ENCODE measurements at regions not wholly inside any gene's neighbourhood (a gene's known extent, or its start where the extent isn't known, plus 50 kb on each side); places are given as distances from the start of the nearest gene placed in this dataset.
"Not testable (repeated sequence)": the region's sequence is repeated elsewhere in the genome, so short reads cannot be mapped to it uniquely, and the experiment has no call there.

DNA sequence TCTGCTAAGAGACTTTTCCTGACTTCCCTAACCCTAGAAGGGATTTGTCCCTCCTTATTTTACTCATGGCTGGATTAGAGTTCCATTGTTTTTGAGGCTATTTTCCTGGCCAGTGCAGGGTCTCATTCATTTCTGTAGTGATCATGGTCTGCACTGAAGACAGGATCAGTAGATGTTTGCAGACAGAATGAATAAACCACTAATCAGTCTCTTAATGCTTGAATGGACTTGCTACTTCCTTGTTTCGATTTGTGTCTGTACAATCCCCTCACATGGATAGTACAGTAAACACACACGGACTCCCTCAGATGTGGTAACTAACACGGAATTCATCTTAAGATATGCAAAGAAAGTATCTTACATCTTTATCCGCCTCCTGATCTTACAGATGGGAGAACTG is 102.6 kb upstream of the PRB2 start (continued):
- TF ChIP-seq EGR1 (IDR thresholded peaks at IDR 0.05; ENCODE audit: low read depth in 2 of 2) (no peak), YY1 (IDR thresholded peaks at IDR 0.05) (no peak), FOXA1 (IDR thresholded peaks at IDR 0.05) (no peak), HNF4G (IDR thresholded peaks at IDR 0.05) (no peak), JUND (IDR thresholded peaks at IDR 0.05) (no peak), NR2F2 (IDR thresholded peaks at IDR 0.05) (no peak)
- TF ChIP-seq, protein P1, sequence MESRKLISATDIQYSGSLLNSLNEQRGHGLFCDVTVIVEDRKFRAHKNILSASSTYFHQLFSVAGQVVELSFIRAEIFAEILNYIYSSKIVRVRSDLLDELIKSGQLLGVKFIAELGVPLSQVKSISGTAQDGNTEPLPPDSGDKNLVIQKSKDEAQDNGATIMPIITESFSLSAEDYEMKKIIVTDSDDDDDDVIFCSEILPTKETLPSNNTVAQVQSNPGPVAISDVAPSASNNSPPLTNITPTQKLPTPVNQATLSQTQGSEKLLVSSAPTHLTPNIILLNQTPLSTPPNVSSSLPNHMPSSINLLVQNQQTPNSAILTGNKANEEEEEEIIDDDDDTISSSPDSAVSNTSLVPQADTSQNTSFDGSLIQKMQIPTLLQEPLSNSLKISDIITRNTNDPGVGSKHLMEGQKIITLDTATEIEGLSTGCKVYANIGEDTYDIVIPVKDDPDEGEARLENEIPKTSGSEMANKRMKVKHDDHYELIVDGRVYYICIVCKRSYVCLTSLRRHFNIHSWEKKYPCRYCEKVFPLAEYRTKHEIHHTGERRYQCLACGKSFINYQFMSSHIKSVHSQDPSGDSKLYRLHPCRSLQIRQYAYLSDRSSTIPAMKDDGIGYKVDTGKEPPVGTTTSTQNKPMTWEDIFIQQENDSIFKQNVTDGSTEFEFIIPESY (IDR thresholded peaks at IDR 0.05), result no peak

DNA sequence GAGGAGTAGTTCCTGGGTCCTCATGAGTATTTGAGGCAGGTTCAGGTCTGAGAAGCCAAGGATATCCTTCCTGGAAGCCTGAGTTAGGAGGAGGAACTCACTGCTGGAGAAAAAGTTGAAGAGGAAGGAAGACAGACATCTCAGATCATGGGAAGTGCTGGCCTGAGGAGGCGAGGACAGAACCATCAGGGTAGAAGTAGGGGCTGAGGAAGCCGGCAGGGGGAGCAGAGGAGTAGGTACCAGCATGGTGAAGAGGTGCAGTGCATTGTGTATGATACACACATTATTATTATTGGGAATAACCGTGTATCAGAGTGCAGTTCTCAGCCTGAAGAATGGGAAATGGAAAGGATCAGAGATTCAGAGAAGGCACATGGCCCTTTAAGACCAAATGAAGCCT is 103.2 kb upstream of the PRB2 start:
- 55% methylated on average over 3 of the region's 3 CpGs for WGBS
- H3K4me3 ChIP-seq (ENCODE audit: low read depth in 1 of 3, low read length in 3 of 3); H3K4me1 ChIP-seq (ENCODE audit: control insufficient read depth in 4 of 4, insufficient read depth in 4 of 4, low read length in 3 of 4); H3K9me3 ChIP-seq (ENCODE audit: control insufficient read depth in 4 of 4, low read length in 3 of 4); H3K27ac ChIP-seq (ENCODE audit: low read depth in 1 of 2, low read length in 2 of 2); H3K9ac ChIP-seq (ENCODE audit: low read depth in 1 of 2, low read length in 2 of 2); H3K27me3 ChIP-seq (ENCODE audit: control insufficient read depth in 4 of 4, insufficient read depth in 4 of 4, low read length in 3 of 4); H3K36me3 ChIP-seq (ENCODE audit: control insufficient read depth in 4 of 4, insufficient read depth in 3 of 4, low read depth in 1 of 4, low read length in 3 of 4); DNase-seq (ENCODE audit: low spot score): not testable (repeated sequence)

GRCh38 chr12:11499806-11500187 is 104.4 kb upstream of the PRB2 start:
- Histone ChIP-seq H3K4me1 (ENCODE audit: control insufficient read depth in 4 of 4, insufficient read depth in 4 of 4, low read length in 3 of 4) (peaks cover 0 to 7% (median 0%) of the 10 kb centered on the region in 4 donors), H3K9ac (ENCODE audit: low read depth in 1 of 2, low read length in 2 of 2) (no peak overlapping the region), H3K4me3 (ENCODE audit: low read depth in 1 of 3, low read length in 3 of 3) (no peak overlapping the region), H3K9me3 (ENCODE audit: control insufficient read depth in 4 of 4, low read length in 3 of 4) (no peaks in the 10 kb centered on the region), H3K27ac (ENCODE audit: low read depth in 1 of 2, low read length in 2 of 2) (no peak overlapping the region), H3K36me3 (ENCODE audit: control insufficient read depth in 4 of 4, insufficient read depth in 3 of 4, low read depth in 1 of 4, low read length in 3 of 4) (no peaks in the 10 kb centered on the region), H3K27me3 (ENCODE audit: control insufficient read depth in 4 of 4, insufficient read depth in 4 of 4, low read length in 3 of 4) (no peaks in the 10 kb centered on the region)
- 71% methylated on average over 11 of the region's 11 CpGs for WGBS
- no peak for DNase-seq (ENCODE audit: low spot score)
- TF ChIP-seq, protein P2, sequence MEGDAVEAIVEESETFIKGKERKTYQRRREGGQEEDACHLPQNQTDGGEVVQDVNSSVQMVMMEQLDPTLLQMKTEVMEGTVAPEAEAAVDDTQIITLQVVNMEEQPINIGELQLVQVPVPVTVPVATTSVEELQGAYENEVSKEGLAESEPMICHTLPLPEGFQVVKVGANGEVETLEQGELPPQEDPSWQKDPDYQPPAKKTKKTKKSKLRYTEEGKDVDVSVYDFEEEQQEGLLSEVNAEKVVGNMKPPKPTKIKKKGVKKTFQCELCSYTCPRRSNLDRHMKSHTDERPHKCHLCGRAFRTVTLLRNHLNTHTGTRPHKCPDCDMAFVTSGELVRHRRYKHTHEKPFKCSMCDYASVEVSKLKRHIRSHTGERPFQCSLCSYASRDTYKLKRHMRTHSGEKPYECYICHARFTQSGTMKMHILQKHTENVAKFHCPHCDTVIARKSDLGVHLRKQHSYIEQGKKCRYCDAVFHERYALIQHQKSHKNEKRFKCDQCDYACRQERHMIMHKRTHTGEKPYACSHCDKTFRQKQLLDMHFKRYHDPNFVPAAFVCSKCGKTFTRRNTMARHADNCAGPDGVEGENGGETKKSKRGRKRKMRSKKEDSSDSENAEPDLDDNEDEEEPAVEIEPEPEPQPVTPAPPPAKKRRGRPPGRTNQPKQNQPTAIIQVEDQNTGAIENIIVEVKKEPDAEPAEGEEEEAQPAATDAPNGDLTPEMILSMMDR (IDR thresholded peaks at IDR 0.05; ENCODE audit: low read depth, low read length, missing input control), result no peak
- TF ChIP-seq REST (IDR thresholded peaks at IDR 0.05) (no peak), FOXA1 (IDR thresholded peaks at IDR 0.05) (no peak), SP1 (IDR thresholded peaks at IDR 0.05) (no peak), HNF4A (conservative IDR thresholded peaks at IDR 0.05) (no peak), RAD21 (IDR thresholded peaks at IDR 0.05) (no peak), TAF1 (conservative IDR thresholded peaks at IDR 0.05) (no peak), ATF3 (IDR thresholded peaks at IDR 0.05) (no peak), FOXA2 (IDR thresholded peaks at IDR 0.05) (no peak), JUND (IDR thresholded peaks at IDR 0.05) (no peak), HNF4G (IDR thresholded peaks at IDR 0.05) (no peak), NR2F2 (IDR thresholded peaks at IDR 0.05) (no peak), EGR1 (IDR thresholded peaks at IDR 0.05; ENCODE audit: low read depth in 2 of 2) (no peak), YY1 (IDR thresholded peaks at IDR 0.05) (no peak), GABPA (IDR thresholded peaks at IDR 0.05 in 1 of 2, conservative IDR thresholded peaks at IDR 0.05 in 1 of 2) (no peak)
- TF ChIP-seq, protein P3, sequence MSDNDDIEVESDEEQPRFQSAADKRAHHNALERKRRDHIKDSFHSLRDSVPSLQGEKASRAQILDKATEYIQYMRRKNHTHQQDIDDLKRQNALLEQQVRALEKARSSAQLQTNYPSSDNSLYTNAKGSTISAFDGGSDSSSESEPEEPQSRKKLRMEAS (IDR thresholded peaks at IDR 0.05), result no peak
